ENCODE measurements at regions not wholly inside any gene's neighbourhood (a gene's known extent, or its start where the extent isn't known, plus 50 kb on each side); places are given as distances from the start of the nearest gene placed in this dataset.
"Not testable (repeated sequence)": the region's sequence is repeated elsewhere in the genome, so short reads cannot be mapped to it uniquely, and the experiment has no call there.

DNA sequence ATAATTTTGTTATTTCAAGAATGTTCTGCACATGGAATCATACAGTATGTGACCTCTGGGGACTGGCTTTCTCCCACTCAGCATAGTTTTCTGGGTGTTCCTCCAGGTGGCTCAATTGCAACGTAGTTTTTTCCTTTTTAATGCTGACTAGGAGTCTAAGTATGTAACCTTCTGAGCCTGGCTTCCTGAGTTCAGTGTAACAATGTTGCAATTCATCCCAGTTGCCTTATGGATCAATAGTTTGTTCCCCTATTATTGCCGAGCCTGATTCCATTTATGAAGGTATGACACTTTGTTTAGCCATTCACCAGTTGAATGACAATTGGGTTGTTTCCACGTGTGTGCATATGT is 128.3 kb downstream of the CRYBB2 start:
- ATAC-seq (no peak), DNase-seq (no peak)
- intact Hi-C loops (cut with DNase I, micrococcal nuclease), result no loop called here

DNA sequence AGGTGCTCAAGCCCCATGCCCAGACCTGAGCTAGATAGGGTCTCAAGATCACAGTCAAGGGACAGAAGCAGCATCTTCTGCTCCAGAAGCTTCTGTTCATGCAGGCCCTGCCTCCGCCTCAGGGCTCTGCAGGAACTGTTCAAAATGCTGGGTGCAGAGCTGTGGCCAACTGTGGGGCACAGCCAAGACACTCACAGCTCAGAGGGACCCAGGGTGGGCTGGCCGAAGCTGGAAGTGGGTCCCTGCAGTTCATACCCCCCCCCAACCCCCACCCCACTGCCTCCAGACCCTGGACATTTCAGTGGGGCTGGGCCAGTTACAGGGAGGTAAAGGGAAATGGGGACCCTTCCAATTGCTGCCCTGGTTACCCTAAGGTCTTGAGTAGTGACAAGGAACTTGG is 129.0 kb downstream of the CRYBB2 start:
- no peak for ATAC-seq
- no peak for DNase-seq
- intact Hi-C loops (cut with DNase I, micrococcal nuclease), result no loop called here

DNA sequence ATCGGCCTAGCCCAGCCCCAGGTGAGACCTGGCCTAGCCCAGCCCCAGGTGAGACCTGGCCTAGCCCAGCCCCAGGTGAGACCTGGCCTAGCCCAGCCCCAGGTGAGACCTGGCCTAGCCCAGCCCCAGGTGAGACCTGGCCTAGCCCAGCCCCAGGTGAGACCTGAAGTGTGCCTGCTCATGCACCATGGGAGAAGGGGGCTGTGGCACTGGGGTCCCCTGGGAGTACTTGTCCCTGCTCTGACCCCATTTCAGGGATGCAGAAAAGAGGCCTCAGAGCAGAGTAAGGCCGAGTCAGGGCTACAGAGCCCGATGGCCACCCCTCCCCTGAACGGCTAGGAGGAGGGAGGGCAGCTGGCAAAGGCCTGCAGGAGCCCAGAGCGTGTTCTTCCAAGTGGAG is 129.6 kb downstream of the CRYBB2 start:
- intact Hi-C loops (cut with DNase I, micrococcal nuclease); DNase-seq; ATAC-seq: not testable (repeated sequence)

DNA sequence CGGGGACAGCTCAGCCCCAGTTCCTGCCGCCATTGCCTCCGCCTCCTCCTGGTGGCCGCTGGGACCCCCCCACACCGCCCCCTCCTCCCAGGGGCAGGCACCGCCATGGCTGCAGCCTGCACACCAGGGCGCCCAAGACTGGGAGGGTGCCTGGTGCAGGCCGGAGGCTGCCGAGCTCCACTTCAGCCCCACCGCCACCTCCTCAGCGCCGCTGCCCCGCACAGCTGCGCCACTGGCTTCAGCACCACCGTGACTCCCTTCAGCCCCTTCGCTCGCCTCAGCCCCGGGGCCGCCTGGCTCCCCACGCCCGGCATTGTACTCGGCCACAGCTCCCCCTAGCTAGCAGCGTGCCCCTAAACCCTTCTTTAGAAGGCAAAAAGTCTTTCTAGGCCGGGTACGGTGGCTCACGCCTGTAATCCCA is 131.1 kb downstream of the CRYBB2 start:
- ATAC-seq, result no peak
- DNase-seq, result no peak
- intact Hi-C loops (cut with DNase I, micrococcal nuclease), result no loop called here

DNA sequence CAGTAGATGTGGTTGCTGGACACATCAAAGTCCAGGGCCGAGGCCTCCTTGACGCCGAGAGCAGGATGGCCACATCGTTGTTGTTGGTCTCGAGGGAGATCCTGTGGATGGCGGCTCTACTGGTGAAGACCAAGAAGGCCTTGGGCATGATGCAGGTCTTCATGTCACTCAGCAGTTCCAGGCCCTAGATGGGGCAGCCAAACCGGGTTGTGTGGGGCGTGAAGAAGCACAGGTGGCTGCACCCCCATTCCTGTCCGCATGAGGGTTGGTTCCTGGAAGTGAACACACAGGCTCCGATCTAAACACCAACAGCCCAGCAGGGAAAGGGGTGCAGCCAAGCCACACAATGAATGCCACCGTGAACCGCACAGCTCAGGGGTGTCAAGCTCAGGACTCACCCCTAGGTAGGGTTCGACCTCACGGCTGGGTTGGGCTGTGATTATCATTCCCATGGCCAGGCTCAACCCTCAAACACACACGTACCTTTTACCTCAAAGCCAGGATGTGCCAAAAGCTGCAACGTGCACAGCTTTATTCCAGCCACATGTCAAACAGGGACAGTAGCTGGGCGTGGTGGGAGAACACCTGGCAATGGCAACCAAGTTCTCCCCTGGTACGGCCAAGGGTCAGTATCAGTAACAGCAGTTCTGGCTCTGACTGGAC is 132.3 kb downstream of the CRYBB2 start:
- intact Hi-C loops (cut with DNase I, micrococcal nuclease), result no loop called here
- DNase-seq (no peak), ATAC-seq (no peak)

DNA sequence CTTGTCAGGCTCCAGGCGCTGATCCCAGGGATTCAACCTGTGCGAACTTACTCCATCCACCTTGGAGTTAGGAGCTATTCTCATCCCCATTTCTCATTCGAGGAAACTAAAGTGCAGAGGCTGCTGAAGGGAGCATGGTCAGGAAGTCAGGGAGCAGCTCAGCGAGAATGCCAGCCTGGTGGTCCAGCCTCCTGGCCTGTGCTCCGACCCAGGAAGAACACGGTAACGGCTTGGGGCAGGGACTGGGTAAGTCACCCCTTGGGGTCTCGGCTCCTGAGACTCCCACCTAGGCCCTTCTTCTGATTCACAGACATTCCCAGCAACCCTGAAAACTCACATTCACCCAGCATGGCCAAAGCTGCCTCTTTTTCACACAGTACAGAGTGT is 132.8 kb downstream of the CRYBB2 start:
- intact Hi-C loops (cut with DNase I, micrococcal nuclease), result no loop called here
- DNase-seq, result no peak
- ATAC-seq, result no peak

DNA sequence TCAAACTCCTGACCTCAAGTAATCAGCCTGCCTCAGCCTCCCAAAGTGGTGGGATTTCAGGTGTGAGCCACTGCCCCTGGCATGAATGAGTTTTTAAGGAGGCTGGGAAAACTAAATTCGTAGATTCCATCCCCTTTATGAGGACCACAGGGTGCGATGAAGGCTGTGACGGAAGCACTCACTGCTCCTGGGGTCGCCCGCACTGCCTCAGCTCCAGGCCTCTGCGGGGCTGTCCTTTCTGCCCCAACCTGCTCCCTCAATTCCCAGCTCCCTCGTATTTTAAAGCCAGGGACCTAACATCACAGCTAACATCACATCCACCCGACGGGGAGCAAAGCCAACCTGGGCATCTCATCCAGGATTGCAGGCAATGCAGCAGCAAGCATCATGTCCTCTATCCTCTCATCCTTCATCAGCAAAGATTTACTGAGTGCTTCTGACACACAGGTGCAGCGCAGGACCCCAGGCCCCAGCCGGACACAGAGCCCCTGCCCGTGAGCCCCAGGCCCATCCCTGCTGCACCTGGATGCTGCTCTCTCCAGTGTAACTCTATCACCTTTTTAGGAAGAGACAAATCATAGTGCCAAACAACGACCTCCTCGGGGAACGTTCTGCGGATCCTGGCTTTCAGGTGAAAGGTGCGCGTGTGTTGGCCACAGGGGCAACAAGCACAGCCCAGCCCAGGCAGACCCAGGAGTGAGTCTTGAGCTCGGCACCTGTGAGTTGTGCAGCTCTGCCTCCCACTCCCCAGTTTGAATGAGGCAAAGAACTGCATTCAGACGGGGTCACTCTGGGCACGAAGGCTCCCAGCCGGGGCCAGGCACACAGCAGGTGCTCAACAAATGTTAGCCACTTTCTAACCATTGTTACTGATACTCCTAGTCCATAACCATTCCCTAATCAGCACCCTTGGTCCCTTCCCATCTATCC is 134.3 kb downstream of the CRYBB2 start:
- intact Hi-C loops (cut with DNase I, micrococcal nuclease), result no loop called here
- no peak for DNase-seq
- ATAC-seq, result no peak

DNA sequence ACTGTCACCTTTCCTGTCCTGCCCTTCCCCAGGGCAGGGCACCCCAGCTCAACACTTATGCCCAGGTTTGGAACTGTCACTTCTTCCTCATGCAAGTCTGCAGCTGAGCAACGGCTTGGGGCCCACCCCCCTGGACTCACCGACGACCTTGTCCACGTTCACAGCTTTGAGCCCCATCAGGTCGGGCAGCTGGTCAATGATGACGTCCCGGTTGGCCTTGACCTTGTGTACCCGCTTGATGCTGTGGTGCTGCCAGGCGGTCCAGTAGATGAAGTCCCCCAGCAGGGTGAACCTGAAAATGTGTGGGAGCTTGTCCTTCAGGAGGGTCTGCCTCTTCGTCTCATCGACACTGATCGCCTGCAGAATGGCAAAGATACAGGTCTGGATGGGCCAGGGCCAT is 135.0 kb downstream of the CRYBB2 start:
- ATAC-seq (no peak), DNase-seq (no peak)
- intact Hi-C loops (cut with DNase I, micrococcal nuclease), result no loop called here

DNA sequence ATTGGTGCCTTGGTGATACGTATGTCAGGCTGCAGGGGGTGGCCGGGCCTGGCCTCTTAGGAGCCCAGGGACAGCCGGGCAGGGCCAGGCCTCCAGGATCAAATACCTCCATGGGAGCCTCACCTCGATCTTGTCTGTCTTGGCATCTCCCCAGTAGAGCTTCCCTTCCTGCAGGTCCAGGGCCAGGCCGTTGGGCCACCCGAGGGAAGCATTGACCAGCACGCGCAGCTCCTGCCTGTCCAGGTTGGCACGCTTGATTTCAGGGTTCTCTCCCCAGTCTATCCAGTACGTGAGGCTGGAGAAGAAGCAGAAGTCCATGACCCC is 137.7 kb downstream of the CRYBB2 start:
- intact Hi-C loops (cut with DNase I, micrococcal nuclease), result no loop called here
- DNase-seq, result no peak
- ATAC-seq, result no peak

DNA sequence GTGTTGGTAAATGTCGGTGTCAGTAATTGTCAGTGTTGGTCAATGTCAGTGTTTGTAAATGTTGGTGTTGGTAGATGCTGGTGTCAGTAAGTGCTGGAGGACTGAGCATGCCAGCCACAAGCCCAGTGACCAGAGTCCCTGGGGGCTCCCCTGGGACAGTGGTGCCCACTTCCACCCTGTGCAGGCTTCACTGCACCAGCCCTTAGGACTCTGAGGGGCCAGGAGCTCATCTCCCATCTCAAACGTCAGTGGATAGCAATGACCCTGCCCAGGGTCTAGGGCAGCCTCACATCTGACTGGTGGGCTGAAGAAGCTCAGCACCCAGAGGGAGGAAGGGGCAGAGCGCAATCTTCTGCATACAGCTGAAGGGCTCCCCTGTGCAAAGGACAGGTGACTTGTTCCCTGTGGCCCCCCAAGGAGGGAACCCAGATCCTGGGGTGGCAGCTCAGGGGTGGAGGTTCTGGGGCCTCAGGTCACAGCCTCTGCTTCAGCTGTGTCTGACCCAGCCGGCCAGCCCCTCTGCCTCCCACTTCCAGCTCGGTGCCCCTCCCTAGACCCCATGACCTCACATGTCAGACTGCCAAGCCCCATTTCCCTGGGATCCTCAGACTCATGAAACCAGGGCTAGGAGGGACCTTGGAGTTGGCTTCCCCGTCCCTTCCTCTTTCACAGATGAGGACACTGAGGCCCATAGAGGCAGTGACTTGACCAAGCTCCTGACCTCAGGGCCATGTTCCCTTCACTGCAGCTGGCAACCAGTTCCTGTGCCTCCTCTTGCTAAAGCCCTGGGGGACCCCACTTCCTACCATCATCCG is 138.4 kb downstream of the CRYBB2 start:
- intact Hi-C loops (cut with DNase I, micrococcal nuclease), result no loop called here
- DNase-seq (no peak), ATAC-seq (no peak)

DNA sequence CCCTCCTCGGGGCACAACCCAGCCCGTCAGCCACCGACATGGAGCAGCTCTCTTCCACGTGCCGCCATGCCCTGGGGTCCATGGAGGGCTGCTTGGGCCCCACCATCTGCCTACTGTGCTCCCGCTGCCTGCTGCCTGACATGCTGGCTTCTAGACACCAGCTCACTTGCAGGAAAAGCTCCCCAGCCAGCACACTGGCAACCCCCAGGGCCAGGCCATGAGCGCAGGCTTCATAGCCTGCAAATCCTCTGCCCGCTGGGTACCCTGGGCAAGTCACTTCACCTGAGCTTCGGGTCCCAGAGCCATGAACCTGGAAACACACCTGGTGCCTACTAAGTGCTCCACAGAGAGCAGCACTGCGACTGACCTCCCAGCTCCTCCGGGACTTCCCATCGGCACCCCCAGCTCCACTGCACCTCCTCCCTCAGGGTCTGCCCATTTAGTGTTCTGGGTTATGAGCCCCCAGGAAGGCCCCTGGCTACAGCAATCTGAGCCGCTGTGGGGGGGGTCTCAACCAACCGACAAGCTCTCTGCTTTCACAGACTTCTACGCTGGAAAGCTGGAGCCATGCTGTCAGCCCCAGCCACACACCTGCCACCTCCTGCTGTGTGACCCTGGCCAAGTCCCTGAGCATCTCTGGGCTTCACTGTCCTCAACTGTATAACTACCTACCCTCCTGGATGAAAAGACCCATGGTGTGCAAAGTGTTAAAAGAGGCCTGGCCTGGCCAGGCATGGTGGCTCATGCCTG is 139.2 kb downstream of the CRYBB2 start:
- DNase-seq (no peak), ATAC-seq (no peak)
- intact Hi-C loops (cut with DNase I, micrococcal nuclease), result no loop called here

DNA sequence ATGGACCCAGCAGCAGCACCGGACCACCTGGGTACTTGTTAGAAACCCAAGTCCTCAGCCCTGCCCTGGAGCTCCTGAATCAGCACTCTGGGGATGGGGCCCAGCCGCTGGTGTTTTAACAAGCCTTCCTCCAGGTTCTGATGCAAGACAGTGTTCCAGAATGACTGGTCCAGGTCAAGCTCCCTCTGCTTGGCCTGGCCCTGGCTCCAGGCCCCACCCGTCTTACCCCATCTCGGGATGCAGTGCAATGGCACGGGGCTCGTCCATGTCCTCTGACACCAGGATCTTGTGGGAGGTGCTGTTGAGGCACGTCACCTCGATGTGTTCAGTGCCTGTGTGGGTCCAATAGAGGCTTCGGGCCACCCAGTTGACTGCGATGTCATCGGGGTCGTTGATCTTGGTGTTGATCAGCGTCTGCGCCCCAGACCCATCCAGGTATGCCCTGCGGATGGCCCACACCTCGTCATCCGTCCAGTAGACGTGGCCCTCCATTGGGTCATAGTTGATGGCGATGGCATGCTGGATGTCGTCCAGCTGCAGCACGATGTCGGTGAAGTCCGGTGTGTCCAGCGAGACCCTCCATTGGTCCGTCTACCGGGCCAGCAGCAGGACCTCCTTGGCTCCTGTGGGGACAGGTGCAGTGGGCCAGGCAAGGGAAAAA is 140.3 kb downstream of the CRYBB2 start:
- ATAC-seq, result no peak
- no peak for DNase-seq
- intact Hi-C loops (cut with DNase I, micrococcal nuclease), result no loop called here

DNA sequence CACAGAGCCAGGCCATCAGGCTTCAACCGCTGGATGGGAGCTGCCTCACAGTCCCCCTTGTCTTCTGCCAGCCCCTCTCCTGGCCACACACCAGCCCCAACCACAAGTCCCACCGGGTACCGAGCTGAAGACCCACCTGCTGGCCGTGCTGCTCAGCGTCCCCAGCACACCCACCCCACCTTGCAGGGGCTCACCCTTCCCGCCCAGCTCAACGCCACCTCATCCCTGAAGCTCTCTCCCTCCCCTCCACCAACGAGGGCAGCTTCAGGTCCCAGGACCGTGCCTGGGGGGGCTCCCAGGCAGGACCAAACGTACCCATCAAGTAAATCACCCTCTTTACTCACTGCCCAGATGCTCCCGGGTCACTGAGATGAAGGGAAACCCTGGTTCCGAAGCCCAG is 141.0 kb downstream of the CRYBB2 start:
- intact Hi-C loops (cut with DNase I, micrococcal nuclease), result no loop called here
- no peak for DNase-seq
- no peak for ATAC-seq

DNA sequence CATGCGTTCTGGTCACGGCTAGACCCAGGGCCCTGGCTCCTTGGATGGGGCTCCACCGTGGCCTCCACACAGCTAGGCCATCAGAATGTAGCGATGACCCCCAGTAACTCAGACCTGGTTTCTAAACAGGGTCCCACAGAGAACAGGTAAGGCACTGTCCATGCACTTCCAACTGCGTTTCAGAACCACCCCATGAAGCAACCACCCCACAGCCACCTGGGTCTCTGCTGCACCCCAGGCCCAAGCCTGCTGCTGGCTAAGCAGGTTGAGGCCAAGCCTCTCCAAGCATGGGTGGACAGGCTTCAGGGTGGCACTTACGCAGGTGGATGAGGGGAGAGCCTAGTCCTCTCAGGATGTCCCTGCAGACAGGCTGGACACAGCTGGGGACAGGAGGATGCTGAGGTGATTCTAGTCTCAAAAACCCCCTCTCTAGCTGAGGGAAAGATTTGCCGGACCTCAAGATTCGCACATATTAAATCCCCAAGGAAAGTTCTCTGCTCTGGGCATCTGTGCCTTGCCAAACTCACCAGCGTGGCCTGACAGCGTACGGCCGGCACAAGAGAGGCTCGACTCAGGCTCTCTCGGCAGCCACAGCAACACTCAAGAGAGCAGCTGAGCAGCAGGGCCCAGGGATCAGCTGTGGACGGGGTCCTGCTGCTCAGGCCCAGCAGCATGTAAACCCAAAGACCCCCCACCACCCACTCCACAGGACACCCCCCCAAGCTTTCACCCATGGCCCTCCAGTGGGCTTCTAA is 141.6 kb downstream of the CRYBB2 start:
- DNase-seq, result no peak
- intact Hi-C loops (cut with DNase I, micrococcal nuclease), result no loop called here
- ATAC-seq, result no peak

DNA sequence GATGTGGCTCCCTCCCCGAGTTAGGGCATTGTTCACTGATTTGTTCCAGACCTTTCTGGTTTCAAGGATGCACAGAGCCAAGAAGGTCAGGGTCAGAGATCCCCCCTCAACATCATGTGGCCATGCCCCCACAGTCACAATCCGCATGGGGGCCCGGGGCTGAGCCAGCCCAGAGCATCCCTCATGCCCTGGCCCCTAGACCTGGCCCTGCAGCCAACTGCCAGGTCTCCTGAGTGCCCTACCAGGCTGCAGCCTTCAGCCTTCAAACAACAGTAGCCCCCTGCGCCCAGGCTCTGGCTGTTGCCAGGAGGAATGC is 142.4 kb downstream of the CRYBB2 start:
- ATAC-seq, result no peak
- DNase-seq, result no peak
- intact Hi-C loops (cut with DNase I, micrococcal nuclease), result no loop called here

DNA sequence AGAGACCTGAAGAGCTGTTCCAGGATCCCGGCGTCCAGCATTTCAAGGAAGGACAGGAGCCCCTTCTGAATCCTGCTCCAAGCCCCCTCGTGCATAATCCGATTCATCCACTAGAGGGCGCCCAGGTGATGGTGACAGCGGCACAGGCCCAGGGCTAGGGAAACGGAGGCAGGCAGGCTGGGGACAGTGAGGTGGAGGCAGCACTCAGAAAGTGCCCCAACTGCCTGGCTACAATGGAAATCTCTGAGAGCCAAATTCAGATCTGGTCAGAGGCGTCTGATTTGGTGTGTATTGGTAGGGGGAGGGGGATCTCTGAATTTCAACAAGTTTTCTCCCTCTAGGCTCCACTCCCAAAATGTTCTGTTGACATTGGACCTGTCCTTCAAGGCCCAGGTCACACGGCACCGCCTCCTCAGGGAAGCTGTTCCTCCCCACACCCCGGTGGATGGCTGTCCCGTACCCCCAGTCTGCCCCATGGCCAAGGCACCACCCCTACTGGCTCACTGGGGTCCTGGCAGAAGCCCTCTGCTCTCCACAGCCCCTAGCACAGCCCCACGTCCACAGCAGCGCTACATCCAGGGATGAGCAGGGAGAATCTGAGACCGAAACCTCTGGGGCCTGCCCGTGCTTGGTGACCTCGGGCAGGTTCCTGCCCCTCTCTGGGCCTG is 142.9 kb downstream of the CRYBB2 start:
- intact Hi-C loops (cut with DNase I, micrococcal nuclease), result no loop called here
- peak; percentile 31 for ATAC-seq
- DNase-seq, result peak; percentile 46 to 78

DNA sequence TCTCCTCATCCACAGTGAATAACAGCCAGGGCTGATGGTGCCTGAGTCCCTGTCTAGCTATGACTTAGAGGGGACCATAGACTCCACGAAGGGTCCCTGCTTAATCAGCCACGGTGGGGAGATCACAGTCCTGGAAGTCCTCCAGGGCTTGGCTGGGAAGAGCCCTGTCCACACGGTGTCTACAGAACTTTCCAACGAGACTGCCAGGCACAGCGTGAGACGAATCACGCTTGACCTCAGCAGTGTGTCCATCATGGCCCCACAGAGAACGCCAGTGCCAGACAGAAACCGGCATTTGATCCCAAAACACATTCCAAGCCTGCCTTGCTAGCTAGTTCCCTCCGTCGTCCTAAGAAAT is 143.4 kb downstream of the CRYBB2 start:
- DNase-seq, result peak in 1 of 2 donors; percentile 14
- intact Hi-C loops (cut with DNase I, micrococcal nuclease), result no loop called here
- ATAC-seq, result no peak

DNA sequence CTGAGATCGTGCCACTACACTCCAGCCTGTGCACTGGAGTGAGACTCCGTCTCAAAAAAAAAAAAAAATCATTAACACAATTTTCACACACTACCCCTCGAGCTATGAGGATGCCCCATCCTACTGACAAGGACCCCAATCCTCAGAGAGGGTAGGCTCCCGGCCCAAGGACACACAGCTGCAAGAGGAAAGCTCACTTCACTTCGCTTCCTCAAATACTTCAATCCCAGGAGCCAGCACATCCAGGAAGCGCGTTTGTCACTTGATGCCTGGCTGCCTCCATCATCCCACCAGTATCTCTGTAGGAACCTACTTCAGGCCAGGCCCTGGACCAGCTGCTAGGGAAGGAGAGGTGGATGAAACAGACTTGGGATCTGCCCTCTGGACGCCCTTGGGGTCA is 144.0 kb downstream of the CRYBB2 start:
- intact Hi-C loops (cut with DNase I, micrococcal nuclease), result no loop called here
- DNase-seq (no peak), ATAC-seq (no peak)
